A673 (cell line): ENCODE measurements at regions not wholly inside any gene's neighbourhood (a gene's known extent, or its start where the extent isn't known, plus 50 kb on each side); places are given as distances from the start of the nearest gene placed in this dataset.

Experiments used
- BruUV-seq: library from RNA; stranded (reverse); fragments of 400-500 nt; replicated peaks from 2 replicates; lab custom pipeline; 2021; lab: Mats Ljungman, UMichigan
- CTCF ChIA-PET: fragments of 300-600 bp; sonication (Branson Sonifier 250); formaldehyde crosslinking; loops from one replicate; lab custom pipeline; 2022; ENCODE audit warnings: antibody characterized with exemption; lab: Charles Lee
- POLR2A ChIA-PET: fragments of 300-600 bp; sonication (Branson Sonifier 250); formaldehyde crosslinking; loops from one replicate; lab custom pipeline; 2022; ENCODE audit warnings: antibody characterized with exemption; ENCODE audit not compliant: low non-redundant PET; lab: Charles Lee
- DNase-seq: peaks from one replicate; pipeline ENCODE4 v3.0.0-alpha.2; 2015; ENCODE audit warnings: low spot score
- H3K27ac ChIP-seq: fragments of 200-600 bp; sonication (generic); 2 replicates; pipeline ENCODE4 v1.5.1; 2016; ENCODE audit warnings: mixed run types, low read depth, mild to moderate bottlenecking, mixed read lengths, antibody characterized with exemption, low read length; ENCODE audit not compliant: poor library complexity, severe bottlenecking
- H3K27me3 ChIP-seq: fragments of 200-600 bp; sonication (generic); replicated peaks from 2 replicates; pipeline ENCODE4 v1.6.1; 2017; ENCODE audit warnings: mixed run types, low read depth, mild to moderate bottlenecking, mixed read lengths, antibody characterized with exemption, low read length; ENCODE audit not compliant: insufficient read depth, poor library complexity
- H3K36me3 ChIP-seq: fragments of 200-600 bp; sonication (generic); 2 replicates; pipeline ENCODE4 v1.6.1; 2016; ENCODE audit warnings: mixed run types, mild to moderate bottlenecking, mixed read lengths, antibody characterized with exemption, low read length; ENCODE audit not compliant: insufficient read depth, poor library complexity, severe bottlenecking
- H3K4me1 ChIP-seq: fragments of 200-600 bp; sonication (generic); 2 replicates; pipeline ENCODE4 v1.6.1; 2017; ENCODE audit warnings: mixed run types, mild to moderate bottlenecking, mixed read lengths, antibody characterized with exemption, low read length; ENCODE audit not compliant: insufficient read depth, poor library complexity, severe bottlenecking
- H3K4me3 ChIP-seq: fragments of 200-600 bp; sonication (generic); 2 replicates; pipeline ENCODE4 v1.5.1; 2016; ENCODE audit warnings: low read depth, mixed run types, mild to moderate bottlenecking, mixed read lengths, low read length; ENCODE audit not compliant: poor library complexity, severe bottlenecking
- H3K9me3 ChIP-seq: fragments of 200-600 bp; sonication (generic); 2 replicates; pipeline ENCODE4 v1.6.1; 2016; ENCODE audit warnings: mixed run types, low read depth, mild to moderate bottlenecking, mixed read lengths, antibody characterized with exemption, low read length; ENCODE audit not compliant: poor library complexity, severe bottlenecking
- EZH2 ChIP-seq: fragments of 200-600 bp; sonication (generic); IDR thresholded peaks from 2 replicates; pipeline ENCODE4 v1.6.1; 2017; ENCODE audit warnings: borderline replicate concordance, low read depth, mild to moderate bottlenecking, mixed read lengths, antibody characterized with exemption, low read length; ENCODE audit not compliant: poor library complexity, severe bottlenecking
- intact Hi-C: fragments of 100-400 bp; cut with micrococcal nuclease; formaldehyde crosslinking; loops from one replicate; pipeline ENCODE4 v1.10.0; 2022; ENCODE audit not compliant: unreplicated experiment
- TF ChIP-seq, protein P1 (sequence below): fragments of 300-800, 200-600 bp; sonication (generic); conservative IDR thresholded peaks from 2 replicates; pipeline ENCODE4 v1.5.1; 2017; ENCODE audit warnings: low read depth, mild to moderate bottlenecking, antibody characterized with exemption, low read length, moderate library complexity, mixed read lengths

GRCh38 chr7:155365146-155365874, 67.6 kb downstream of the INSIG1 start:
- H3K36me3 ChIP-seq = no peaks in the 10 kb centered on the region
- no peak for DNase-seq
- ChIA-PET CTCF (interaction anchor here (1.1 kb wide), 1 partner anchor 8 kb away, joined by 3 read pairs; no protein-coding TSS in a partner anchor), POLR2A (no interaction called here)
- intact Hi-C loops = no loop called here
- BruUV-seq = no TSS peak
- no peak overlapping the region for H3K4me3 ChIP-seq
- no peaks in the 10 kb centered on the region for H3K9me3 ChIP-seq
- H3K4me1 ChIP-seq = no peaks in the 10 kb centered on the region
- H3K27ac ChIP-seq = no peak overlapping the region
- TF ChIP-seq EZH2 = no peak
- TF ChIP-seq, protein P1, sequence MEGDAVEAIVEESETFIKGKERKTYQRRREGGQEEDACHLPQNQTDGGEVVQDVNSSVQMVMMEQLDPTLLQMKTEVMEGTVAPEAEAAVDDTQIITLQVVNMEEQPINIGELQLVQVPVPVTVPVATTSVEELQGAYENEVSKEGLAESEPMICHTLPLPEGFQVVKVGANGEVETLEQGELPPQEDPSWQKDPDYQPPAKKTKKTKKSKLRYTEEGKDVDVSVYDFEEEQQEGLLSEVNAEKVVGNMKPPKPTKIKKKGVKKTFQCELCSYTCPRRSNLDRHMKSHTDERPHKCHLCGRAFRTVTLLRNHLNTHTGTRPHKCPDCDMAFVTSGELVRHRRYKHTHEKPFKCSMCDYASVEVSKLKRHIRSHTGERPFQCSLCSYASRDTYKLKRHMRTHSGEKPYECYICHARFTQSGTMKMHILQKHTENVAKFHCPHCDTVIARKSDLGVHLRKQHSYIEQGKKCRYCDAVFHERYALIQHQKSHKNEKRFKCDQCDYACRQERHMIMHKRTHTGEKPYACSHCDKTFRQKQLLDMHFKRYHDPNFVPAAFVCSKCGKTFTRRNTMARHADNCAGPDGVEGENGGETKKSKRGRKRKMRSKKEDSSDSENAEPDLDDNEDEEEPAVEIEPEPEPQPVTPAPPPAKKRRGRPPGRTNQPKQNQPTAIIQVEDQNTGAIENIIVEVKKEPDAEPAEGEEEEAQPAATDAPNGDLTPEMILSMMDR = no peak
- peaks cover 70% of the 10 kb centered on the region for H3K27me3 ChIP-seq

DNA sequence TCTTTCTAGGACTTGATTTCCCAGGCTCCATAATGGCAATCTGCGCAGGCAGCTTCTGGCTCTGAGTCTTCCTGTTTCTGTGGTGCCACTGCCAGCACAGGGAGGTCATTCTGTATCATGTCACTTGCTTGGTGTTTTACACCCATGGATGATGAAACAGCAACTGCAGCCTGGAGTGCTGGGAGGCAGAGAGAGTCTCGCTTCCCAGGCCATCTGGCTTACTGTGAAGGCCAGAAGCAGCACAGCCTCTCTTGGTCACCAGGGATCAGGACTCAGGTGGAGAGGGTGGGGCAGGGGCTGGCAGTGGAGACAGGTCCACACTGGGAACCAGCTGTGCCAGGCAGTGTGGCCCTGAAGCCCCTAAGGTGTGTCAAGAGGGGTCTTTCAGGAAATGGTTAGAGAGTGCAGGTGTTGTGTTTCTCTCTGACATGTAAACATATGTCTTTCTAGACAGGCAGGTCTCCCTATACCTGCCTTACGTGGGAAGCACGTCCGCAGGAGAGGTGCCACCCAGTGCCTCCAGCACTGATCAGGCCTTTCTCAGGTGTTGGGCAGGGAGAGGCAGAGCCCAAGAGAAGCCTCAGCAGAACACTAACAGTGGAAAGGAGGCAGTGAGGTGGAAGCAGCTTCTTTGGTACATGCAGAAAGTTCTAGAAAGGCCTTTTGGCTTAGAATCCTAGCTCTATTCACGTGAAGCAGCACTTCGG, 71.4 kb downstream of the INSIG1 start:
- Histone ChIP-seq H3K9me3 (no peaks in the 10 kb centered on the region), H3K4me1 (peaks cover 14% of the 10 kb centered on the region), H3K4me3 (no peak overlapping the region), H3K27me3 (peaks cover 69% of the 10 kb centered on the region), H3K36me3 (no peaks in the 10 kb centered on the region), H3K27ac (no peak overlapping the region)
- TF ChIP-seq EZH2 = no peak
- TF ChIP-seq, protein P1 = no peak
- CTCF ChIA-PET = no interaction called here
- intact Hi-C loops = no loop called here
- POLR2A ChIA-PET = no interaction called here
- BruUV-seq = no TSS peak
- DNase-seq = no peak

DNA sequence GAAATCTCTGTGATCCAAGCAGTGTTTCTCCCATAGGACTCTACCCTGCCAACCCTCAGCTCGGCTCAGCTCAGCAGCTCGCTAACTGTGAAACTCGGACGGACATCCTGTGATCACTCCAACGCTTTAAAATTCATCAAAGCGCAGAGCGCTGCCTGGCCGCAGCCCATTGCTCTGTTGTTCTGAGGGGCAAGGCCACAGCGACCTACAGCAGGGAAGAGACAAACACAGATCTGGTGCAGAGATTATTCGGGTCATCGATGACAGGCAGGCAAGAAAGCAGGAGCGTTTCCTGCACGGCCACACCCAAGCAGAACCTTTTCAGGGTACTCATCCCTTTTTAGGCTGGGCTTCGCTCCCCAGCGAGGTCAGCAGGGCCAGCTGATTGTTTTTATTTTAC, 72.1 kb downstream of the INSIG1 start:
- ChIA-PET POLR2A (no interaction called here), CTCF (no interaction called here)
- H3K36me3 ChIP-seq = no peaks in the 10 kb centered on the region
- no peak overlapping the region for H3K4me3 ChIP-seq
- DNase-seq = no peak
- peaks cover 21% of the 10 kb centered on the region for H3K4me1 ChIP-seq
- no peak for TF ChIP-seq EZH2
- TF ChIP-seq, protein P1 = no peak
- no TSS peak for BruUV-seq
- intact Hi-C loops = no loop called here
- no peak overlapping the region for H3K27ac ChIP-seq
- H3K27me3 ChIP-seq = peaks cover 69% of the 10 kb centered on the region
- no peaks in the 10 kb centered on the region for H3K9me3 ChIP-seq
